ENCODE measurements at regions not wholly inside any gene's neighbourhood (a gene's known extent, or its start where the extent isn't known, plus 50 kb on each side); places are given as distances from the start of the nearest gene placed in this dataset.

DNA sequence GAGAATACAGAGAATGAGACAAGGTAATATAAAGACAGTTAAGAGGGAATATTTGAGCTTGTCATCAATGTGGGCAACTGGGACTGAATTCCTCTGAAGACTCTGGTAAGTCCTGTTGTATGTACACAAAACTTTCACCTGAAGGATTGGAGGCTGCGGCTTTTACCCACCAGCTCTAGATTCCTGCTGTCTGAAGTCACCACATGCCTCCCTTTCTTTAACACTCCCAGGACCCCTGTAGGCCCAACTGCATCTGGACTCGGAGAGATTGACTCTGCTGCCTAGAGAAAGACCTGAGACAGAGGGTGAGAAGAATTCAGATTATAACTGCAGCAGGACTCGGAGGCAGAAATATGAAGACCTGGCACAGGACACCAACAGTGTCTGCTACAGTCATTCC is 1048.0 kb downstream of the PDHA2 start:
- Histone ChIP-seq H3K36me3 (ENCODE audit: control insufficient read depth in 2 of 2, extremely low read depth in 1 of 2, insufficient read depth in 2 of 2, low read length in 2 of 2) (no peaks in the 10 kb centered on the region), H3K27ac (ENCODE audit: insufficient read depth, low read depth, low read length) (no peak overlapping the region), H3K4me3 (replicated peaks in 1 of 3; ENCODE audit: insufficient read depth in 1 of 3, low read depth in 1 of 3, low read length in 3 of 3) (no peak overlapping the region), H3K27me3 (ENCODE audit: control insufficient read depth in 2 of 2, insufficient read depth in 2 of 2, low read length in 2 of 2) (no peaks in the 10 kb centered on the region), H3K9me1 (replicated peaks; ENCODE audit: control insufficient read depth, extremely low read depth, insufficient read depth, low read length) (no peaks in the 10 kb centered on the region), H4K20me1 (replicated peaks; ENCODE audit: control insufficient read depth, extremely low read depth, insufficient read depth, low read length) (no peaks in the 10 kb centered on the region), H2AFZ (ENCODE audit: low read depth, low read length) (no peak overlapping the region), H3K4me2 (ENCODE audit: insufficient read depth, low read length) (no peak overlapping the region), H3K9me3 (replicated peaks; ENCODE audit: control insufficient read depth, insufficient read depth, low read length) (no peaks in the 10 kb centered on the region), H3K9ac (replicated peaks; ENCODE audit: extremely low read depth, insufficient read depth, low read length) (no peak overlapping the region), H3K79me2 (ENCODE audit: control insufficient read depth, insufficient read depth, low read length) (no peaks in the 10 kb centered on the region), H3K4me1 (ENCODE audit: control insufficient read depth, extremely low read depth, insufficient read depth, low read length) (no peaks in the 10 kb centered on the region)
- POLR2A ChIA-PET = no interaction called here
- no peak for TF ChIP-seq JUN (IDR thresholded peaks at IDR 0.05; ENCODE audit: borderline replicate concordance, insufficient read depth, insufficient read length, low read depth)
- TF ChIP-seq, protein P1, sequence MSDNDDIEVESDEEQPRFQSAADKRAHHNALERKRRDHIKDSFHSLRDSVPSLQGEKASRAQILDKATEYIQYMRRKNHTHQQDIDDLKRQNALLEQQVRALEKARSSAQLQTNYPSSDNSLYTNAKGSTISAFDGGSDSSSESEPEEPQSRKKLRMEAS (IDR thresholded peaks at IDR 0.05; ENCODE audit: insufficient read depth, insufficient read length) = no peak
- no peak for TF ChIP-seq MYC (IDR thresholded peaks at IDR 0.05; ENCODE audit: low read depth, low read length)
- no peak for TF ChIP-seq GATA2 (IDR thresholded peaks at IDR 0.05; ENCODE audit: insufficient read depth, insufficient read length, low read depth, low read length)
- TF ChIP-seq POLR2AphosphoS5 (IDR thresholded peaks at IDR 0.05; ENCODE audit: insufficient read depth, low read depth, low read length) = no peak
- TF ChIP-seq EZH2 (IDR thresholded peaks at IDR 0.05; ENCODE audit: borderline replicate concordance, low read depth, low read length, severe bottlenecking) = no peak
- TF ChIP-seq, protein P2, sequence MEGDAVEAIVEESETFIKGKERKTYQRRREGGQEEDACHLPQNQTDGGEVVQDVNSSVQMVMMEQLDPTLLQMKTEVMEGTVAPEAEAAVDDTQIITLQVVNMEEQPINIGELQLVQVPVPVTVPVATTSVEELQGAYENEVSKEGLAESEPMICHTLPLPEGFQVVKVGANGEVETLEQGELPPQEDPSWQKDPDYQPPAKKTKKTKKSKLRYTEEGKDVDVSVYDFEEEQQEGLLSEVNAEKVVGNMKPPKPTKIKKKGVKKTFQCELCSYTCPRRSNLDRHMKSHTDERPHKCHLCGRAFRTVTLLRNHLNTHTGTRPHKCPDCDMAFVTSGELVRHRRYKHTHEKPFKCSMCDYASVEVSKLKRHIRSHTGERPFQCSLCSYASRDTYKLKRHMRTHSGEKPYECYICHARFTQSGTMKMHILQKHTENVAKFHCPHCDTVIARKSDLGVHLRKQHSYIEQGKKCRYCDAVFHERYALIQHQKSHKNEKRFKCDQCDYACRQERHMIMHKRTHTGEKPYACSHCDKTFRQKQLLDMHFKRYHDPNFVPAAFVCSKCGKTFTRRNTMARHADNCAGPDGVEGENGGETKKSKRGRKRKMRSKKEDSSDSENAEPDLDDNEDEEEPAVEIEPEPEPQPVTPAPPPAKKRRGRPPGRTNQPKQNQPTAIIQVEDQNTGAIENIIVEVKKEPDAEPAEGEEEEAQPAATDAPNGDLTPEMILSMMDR (IDR thresholded peaks at IDR 0.05; ENCODE audit: extremely low read depth in 1 of 2, insufficient read depth in 1 of 2, low read depth in 1 of 2, low read length in 2 of 2) = no peak
- intact Hi-C loops (cut with micrococcal nuclease) = no loop called here
- dilution Hi-C loops (cut with MboI; ENCODE audit: extremely low pct_ligation_motif_present, low sequenced_read_pairs) = no loop called here
- BruUV-seq (replicated peaks) = no TSS peak
- FAIRE-seq (no peak), DNase-seq (ENCODE audit: low read depth, low spot score) (no peak)
- CTCF ChIA-PET = no interaction called here
